Brain microvascular endothelial cell (primary cell): ENCODE measurements at regions not wholly inside any gene's neighbourhood (a gene's known extent, or its start where the extent isn't known, plus 50 kb on each side); places are given as distances from the start of the nearest gene placed in this dataset.
A peak's percentile ranks its signal among the peaks of the same experiment; 100 is the strongest.

Experiments
- DNase-seq: peaks from one replicate; pipeline ENCODE4 v3.0.0-alpha.2; 2020
- H3K27ac ChIP-seq: fragments of 250-450 bp; sonication (Bioruptor Pico); 2 replicates; pipeline ENCODE4 v1.5.1; 2020; ENCODE audit warnings: mild to moderate bottlenecking, moderate library complexity
- H3K27me3 ChIP-seq: fragments of 250-450 bp; sonication (Bioruptor Pico); replicated peaks from 2 replicates; pipeline ENCODE4 v1.5.1; 2020; ENCODE audit warnings: mild to moderate bottlenecking
- H3K36me3 ChIP-seq: fragments of 250-450 bp; sonication (Bioruptor Pico); replicated peaks from 2 replicates; pipeline ENCODE4 v1.5.1; 2020; ENCODE audit warnings: mild to moderate bottlenecking
- H3K4me3 ChIP-seq: 2 replicates; pipeline ENCODE4 v1.5.1; 2011; ENCODE audit warnings: low read depth, mild to moderate bottlenecking, control low read depth, low read length, moderate library complexity
- in situ Hi-C: cut with HindIII; loops from 2 replicates; pipeline ENCODE4 v1.10.0; 2017; ENCODE audit warnings: low sequenced_read_pairs, low pct_ligation_motif_present
- TF ChIP-seq, protein P1 (sequence below): IDR thresholded peaks from 2 replicates; pipeline ENCODE4 v1.5.1; 2011; ENCODE audit warnings: low read depth, mild to moderate bottlenecking, moderate library complexity, low read length, control low read depth, inconsistent platforms; ENCODE audit errors: missing control alignments

DNA sequence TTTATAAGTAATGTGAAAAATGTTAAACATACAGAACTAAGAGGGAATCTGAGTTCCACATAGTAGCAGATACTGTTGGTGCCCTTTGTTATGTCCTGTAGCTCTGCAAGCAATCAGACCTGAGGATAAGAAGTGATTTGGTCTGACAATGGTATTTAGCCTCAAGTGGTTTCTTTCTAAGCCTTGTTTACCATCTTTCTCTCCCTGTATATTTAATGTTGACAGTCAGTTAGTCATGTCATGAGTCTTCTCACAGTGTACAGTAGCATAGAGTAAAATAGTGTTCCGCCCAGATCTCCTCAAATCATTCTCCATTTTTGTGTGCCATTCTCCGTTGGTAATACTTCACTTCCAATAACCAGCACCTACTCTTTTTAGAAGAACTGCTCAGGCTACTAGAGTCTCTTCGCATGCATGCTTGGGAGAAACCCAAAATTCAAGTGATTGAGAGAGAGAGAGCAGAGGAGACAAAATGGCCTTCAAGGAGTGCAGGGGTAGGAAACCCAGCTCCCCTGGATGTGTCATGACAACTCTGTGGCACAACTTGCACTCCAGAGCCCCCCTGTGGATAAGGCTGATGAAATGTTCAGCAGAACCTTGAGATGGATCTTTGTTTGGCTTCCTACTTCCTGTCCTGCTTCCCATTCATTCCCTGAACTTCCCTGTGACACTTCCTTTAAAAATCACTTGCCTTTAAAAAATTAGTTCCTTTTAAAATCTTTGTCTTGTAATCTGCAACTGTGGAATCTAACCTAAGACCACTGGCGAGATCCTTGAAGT, 129.2 kb upstream of the FST start:
- no peak for DNase-seq

DNA sequence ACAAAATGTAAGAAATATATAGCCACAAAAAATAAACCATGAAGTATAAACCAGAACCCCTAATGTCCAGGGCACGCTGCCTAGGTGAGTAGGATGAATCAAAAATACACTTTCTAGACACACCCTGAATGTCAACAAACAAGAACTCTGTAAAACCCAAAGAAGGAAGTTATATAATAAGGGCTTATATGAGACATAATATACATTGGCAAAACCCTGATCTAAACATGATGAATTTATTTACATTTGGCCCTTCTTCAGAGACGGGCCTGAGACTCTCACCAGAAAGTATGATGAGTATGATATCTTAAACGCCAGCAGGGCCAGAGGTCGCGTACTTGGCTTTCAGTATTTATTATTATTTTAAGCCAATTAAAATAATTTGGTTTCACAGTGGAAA, 125.1 kb upstream of the FST start:
- H3K27ac ChIP-seq: no peak overlapping the region
- no peak overlapping the region for H3K4me3 ChIP-seq
- TF ChIP-seq, protein P1, sequence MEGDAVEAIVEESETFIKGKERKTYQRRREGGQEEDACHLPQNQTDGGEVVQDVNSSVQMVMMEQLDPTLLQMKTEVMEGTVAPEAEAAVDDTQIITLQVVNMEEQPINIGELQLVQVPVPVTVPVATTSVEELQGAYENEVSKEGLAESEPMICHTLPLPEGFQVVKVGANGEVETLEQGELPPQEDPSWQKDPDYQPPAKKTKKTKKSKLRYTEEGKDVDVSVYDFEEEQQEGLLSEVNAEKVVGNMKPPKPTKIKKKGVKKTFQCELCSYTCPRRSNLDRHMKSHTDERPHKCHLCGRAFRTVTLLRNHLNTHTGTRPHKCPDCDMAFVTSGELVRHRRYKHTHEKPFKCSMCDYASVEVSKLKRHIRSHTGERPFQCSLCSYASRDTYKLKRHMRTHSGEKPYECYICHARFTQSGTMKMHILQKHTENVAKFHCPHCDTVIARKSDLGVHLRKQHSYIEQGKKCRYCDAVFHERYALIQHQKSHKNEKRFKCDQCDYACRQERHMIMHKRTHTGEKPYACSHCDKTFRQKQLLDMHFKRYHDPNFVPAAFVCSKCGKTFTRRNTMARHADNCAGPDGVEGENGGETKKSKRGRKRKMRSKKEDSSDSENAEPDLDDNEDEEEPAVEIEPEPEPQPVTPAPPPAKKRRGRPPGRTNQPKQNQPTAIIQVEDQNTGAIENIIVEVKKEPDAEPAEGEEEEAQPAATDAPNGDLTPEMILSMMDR: no peak
- no peaks in the 10 kb centered on the region for H3K27me3 ChIP-seq
- in situ Hi-C loops: no loop called here
- DNase-seq: no peak
- no peaks in the 10 kb centered on the region for H3K36me3 ChIP-seq

More for the DNA sequence above, 129.2 kb upstream of the FST start:
- Histone ChIP-seq H3K4me3 (no peak overlapping the region), H3K36me3 (no peaks in the 10 kb centered on the region), H3K27me3 (no peaks in the 10 kb centered on the region), H3K27ac (no peak overlapping the region)
- TF ChIP-seq, protein P1: peak; percentile 28
- in situ Hi-C loops: no loop called here

DNA sequence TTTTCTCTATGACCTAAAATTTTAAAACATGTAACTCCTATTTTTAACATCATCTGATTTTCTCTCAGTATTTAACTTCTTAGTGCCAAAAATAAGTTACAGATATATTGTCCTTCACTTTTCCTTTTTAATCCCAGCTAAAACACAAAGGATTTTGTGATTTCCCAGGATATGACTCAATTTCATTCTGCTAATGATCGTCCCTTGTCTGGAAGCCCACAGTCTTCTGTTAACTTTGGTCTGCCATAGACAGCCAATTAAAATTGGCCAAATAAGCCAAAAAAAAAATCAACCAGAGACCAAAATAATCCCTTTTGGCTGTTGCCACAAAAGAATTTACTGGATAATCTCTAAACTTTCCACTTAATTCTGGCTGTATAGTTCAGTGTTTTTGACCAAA, 124.5 kb upstream of the FST start:
- no peak for DNase-seq
- in situ Hi-C loops: no loop called here
- TF ChIP-seq, protein P1: no peak
- Histone ChIP-seq H3K4me3 (no peak overlapping the region), H3K27me3 (no peaks in the 10 kb centered on the region), H3K36me3 (no peaks in the 10 kb centered on the region), H3K27ac (no peak overlapping the region)

DNA sequence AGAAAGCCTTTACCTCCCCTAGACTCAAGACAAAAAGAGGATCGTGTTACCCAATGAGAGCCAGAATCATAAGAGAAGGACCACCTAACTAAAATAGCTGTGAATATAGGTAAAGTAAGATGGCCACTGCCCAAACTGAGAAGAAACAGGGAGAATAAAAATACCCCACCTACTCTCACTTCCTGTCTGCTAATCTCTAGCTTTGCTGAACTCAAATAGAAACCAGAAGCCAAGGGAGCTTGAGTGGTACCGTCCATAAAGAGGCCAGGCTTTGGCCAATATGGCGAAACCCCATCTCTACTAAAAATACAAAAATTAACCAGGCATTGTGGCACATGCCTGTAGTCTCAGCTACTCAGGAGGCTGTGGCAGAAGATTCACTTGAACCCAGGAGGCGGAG, 123.0 kb upstream of the FST start:
- in situ Hi-C loops: no loop called here
- H3K27ac ChIP-seq: no peak overlapping the region
- no peaks in the 10 kb centered on the region for H3K27me3 ChIP-seq
- TF ChIP-seq, protein P1: no peak
- no peak for DNase-seq
- no peak overlapping the region for H3K4me3 ChIP-seq
- no peaks in the 10 kb centered on the region for H3K36me3 ChIP-seq

DNA sequence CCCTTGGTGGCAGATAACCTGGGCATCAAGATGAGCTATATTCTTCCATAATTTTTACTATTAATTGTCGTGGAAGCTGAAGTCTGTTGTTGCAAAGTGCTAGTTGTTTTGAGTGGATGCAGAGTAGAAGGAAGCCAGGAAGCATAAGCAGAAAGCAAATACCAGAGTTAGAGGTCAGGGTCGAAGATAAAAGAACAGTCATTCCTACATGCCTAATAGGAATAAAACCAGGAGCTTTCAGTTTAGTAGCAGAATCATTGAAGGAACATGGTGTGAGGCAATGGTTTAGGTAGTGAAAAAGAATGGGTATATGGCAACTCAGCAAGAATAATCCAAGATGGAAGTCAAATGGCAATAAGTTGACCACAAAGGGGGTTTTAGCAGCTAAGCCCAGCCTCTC, 121.6 kb upstream of the FST start:
- Histone ChIP-seq H3K36me3 (no peaks in the 10 kb centered on the region), H3K27ac (no peak overlapping the region), H3K27me3 (no peaks in the 10 kb centered on the region), H3K4me3 (no peak overlapping the region)
- in situ Hi-C loops: no loop called here
- no peak for DNase-seq
- TF ChIP-seq, protein P1: no peak
